ENCODE measurements at regions not wholly inside any gene's neighbourhood (a gene's known extent, or its start where the extent isn't known, plus 50 kb on each side); places are given as distances from the start of the nearest gene placed in this dataset.

DNA sequence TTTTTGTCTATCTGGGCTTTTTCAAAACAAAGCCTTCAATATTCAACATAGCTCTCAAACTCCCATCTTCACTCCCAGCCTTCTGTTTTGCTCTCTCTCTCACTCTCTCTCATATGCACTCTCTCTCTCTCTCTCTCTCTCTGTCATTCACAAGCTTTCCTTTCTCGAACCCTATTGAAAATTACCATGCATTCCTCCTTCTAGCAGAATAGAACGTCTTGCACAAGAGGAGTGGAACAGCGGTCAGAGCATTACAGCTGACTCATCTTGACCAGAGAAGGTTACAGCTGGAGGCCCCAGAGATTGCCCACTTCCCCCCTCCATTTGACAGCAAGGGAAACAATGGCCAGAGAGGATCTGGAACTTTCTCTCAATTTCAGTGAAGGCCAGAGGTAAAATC is 51.0 kb upstream of the LIFR start:
- no peak for TF ChIP-seq ZFX (IDR thresholded peaks at IDR 0.05; ENCODE audit: borderline replicate concordance)
- TF ChIP-seq, protein P1, sequence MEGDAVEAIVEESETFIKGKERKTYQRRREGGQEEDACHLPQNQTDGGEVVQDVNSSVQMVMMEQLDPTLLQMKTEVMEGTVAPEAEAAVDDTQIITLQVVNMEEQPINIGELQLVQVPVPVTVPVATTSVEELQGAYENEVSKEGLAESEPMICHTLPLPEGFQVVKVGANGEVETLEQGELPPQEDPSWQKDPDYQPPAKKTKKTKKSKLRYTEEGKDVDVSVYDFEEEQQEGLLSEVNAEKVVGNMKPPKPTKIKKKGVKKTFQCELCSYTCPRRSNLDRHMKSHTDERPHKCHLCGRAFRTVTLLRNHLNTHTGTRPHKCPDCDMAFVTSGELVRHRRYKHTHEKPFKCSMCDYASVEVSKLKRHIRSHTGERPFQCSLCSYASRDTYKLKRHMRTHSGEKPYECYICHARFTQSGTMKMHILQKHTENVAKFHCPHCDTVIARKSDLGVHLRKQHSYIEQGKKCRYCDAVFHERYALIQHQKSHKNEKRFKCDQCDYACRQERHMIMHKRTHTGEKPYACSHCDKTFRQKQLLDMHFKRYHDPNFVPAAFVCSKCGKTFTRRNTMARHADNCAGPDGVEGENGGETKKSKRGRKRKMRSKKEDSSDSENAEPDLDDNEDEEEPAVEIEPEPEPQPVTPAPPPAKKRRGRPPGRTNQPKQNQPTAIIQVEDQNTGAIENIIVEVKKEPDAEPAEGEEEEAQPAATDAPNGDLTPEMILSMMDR (IDR thresholded peaks at IDR 0.05): no peak
- no peak overlapping the region for H3K27ac ChIP-seq

DNA sequence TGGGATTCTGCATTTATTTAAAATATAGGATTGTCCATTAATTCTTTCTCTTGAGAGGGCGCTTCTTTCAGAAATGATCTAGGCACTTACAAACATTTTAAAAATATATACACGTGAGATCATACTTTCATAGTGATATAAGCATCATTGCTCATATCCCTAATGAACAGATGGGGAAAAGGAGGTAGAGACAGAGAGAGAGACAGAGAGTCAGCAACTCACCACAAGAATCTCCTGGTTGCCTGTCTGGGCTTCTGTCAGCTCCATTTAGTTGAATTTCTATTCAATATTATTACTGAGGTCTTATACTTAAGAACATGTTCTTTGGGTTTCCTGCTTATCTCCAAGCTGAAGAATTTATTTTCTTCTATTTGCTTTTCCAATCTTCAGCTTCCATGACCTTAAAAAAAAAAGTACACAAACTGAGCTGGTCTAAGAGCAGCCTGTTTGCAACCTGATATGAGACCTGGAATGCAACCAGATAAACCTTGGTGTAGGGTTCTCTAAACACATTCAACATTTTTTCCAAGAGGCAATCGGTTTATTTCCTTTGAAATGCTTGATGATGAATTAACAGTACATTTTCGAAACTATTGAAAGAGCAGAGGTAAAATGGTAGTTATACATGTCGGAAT is 51.6 kb upstream of the LIFR start:
- H3K27ac ChIP-seq: no peak overlapping the region

DNA sequence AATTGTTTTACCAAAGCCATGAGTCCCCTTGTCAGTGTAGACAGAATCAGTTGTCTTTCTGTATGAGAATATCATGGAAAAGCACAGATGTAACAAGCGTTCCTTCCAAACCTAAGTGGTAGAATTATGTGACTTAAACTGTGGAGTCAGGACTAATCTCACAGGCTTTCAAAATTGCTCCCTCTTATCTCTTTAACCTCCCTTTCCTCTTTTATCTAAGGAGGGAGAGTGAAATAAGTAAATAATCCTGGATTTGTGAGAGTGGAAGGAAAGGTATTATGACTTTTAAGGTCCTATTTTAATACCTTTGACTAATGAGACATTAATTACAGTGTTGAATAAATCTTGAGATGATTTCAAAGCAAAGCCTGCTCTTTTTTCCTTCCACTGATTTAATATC is 52.4 kb upstream of the LIFR start:
- no peak overlapping the region for H3K27ac ChIP-seq
- TF ChIP-seq ZFX (IDR thresholded peaks at IDR 0.05; ENCODE audit: borderline replicate concordance): no peak

More for the DNA sequence above, 51.6 kb upstream of the LIFR start:
- no peak for TF ChIP-seq ZFX (IDR thresholded peaks at IDR 0.05; ENCODE audit: borderline replicate concordance)
- TF ChIP-seq, protein P1 (IDR thresholded peaks at IDR 0.05): no peak

DNA sequence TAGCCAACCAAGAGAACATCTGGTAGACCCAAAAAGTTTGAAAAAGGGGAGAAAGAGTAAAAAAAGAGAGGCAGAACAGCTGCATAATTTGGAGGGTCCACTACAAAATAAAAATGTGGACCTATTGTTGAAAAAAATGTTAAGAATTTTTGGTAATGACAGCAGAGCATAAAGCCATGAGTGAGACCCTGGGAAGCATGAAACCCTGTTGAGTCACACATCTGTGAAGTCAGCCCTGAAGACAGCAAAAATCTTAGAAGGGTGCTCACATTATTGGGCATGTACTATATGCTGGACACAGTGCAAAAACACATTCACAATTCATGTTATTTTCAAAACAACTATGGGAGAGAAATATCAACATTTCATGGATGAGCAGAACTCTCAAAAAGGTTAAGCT is 56.4 kb upstream of the LIFR start:
- no peak for TF ChIP-seq ZFX (IDR thresholded peaks at IDR 0.05; ENCODE audit: borderline replicate concordance)
- TF ChIP-seq, protein P1 (IDR thresholded peaks at IDR 0.05): no peak
- peak overlapping the region; percentile 89 for H3K27ac ChIP-seq

DNA sequence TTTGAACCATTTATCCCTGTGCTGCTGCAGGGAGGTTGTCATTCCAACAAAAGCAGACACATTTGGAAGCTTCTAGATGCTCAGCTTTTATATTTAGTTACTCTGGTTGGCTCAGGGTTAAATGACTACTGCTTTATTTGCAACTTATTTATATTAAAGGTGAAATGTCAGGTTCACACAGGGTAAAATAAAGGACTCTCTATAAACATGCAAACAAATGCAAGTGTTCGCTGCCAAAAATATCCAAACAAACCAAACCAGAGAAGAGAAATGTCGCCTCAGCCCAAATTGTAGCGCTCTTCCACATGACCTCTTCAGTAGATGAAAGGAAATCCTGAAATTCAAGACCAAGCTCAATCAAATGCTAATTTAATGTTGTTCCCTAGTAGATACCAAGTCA is 57.0 kb upstream of the LIFR start:
- TF ChIP-seq, protein P1 (IDR thresholded peaks at IDR 0.05): no peak
- TF ChIP-seq ZFX (IDR thresholded peaks at IDR 0.05; ENCODE audit: borderline replicate concordance): no peak
- H3K27ac ChIP-seq: peak overlapping the region; percentile 89

DNA sequence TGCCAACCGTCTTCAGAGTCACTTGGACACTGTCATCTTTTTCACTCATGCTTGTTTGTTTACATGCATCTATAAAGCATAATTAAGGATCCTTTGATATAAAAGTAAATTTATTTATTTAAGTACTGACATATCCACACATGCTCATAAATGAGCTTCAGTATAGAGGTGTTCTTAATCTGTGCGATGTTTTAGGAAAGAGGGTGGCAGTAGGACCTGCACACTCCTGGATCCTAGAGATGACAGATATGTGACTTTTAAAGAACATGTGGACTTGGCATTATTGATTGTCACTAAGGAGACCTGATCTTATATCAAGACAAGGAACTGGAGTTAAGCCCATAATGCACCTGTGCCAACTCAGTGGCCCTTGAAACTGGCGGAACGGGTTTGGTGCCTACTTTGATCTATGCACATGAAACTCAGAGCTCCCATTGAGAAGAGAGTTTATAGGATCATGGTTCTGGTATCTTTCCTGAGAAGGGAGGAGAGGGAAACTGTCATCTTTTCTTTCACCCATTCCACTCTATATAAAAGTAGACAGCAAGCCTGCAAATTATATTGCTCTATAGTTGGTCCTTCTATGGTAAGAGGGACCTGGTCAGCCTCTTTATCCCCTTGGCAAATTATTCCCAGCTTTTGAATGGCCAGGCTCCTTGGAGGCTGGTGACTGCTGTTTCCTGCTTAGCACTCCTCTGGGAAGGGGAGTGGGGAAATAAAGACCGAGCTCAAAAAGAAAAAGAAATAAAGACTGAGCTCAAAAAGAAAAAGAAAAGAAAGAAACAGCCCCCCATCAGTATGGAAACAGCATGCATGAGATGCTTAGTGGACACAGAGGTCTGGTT is 57.8 kb upstream of the LIFR start:
- TF ChIP-seq ZFX (IDR thresholded peaks at IDR 0.05; ENCODE audit: borderline replicate concordance): no peak
- TF ChIP-seq, protein P1 (IDR thresholded peaks at IDR 0.05): no peak
- H3K27ac ChIP-seq: peak overlapping the region; percentile 89

DNA sequence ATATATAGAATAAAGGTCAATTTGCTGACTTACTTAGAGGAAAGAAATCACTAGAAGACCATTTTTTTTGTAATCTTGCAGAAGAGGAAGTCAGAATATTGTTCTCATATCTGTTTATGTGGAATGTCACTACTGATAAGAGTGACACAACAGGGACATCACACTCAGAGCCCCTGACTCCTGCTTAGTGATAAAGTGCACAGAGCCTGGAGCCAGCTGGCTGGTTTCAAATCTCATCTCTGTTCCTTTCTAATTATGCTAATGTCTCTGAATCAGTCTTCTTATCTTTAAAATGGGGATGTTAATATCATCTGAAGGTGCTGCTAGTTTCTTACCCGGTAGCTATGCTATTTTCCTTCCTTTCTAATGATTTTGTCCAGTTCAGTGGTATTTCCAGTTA is 58.6 kb upstream of the LIFR start:
- no peak for TF ChIP-seq ZFX (IDR thresholded peaks at IDR 0.05; ENCODE audit: borderline replicate concordance)
- TF ChIP-seq, protein P1 (IDR thresholded peaks at IDR 0.05): no peak
- H3K27ac ChIP-seq: peak overlapping the region; percentile 89
